ENCODE measurements at regions not wholly inside any gene's neighbourhood (a gene's known extent, or its start where the extent isn't known, plus 50 kb on each side); places are given as distances from the start of the nearest gene placed in this dataset.

DNA sequence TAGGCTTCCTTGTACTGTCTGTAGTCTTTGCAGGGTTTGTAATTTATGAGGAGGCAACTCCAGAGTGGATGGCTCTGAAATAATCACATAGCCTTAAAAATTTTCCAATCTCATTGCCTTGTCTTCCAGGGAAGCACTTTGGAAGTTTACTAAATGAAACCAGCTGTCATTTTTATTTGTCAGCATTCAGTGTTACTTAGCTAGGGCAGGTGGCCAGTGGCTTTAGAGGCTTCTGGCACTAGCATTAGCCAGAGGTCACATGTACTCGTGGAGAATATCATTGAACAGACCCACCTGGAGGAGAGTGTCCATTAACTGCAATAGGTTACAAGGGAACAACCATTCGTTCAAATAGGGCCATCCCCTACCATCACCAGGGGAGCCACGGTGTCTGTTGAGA, 160.3 kb upstream of the SLC28A3 start:
- no peak for DNase-seq (ENCODE audit: low read depth in 1 of 2, low spot score in 1 of 2)
- Histone ChIP-seq H3K27me3 (ENCODE audit: insufficient read depth, poor library complexity, severe bottlenecking) (no peaks in the 10 kb centered on the region), H3K27ac (replicated peaks) (no peak overlapping the region), H3K4me3 (replicated peaks; ENCODE audit: insufficient read depth, low read length) (no peak overlapping the region)
- TF ChIP-seq GABPA (IDR thresholded peaks at IDR 0.05; ENCODE audit: low read depth) = no peak
- no peak for TF ChIP-seq SPI1 (IDR thresholded peaks at IDR 0.05; ENCODE audit: borderline replicate concordance, low read depth)
- TF ChIP-seq, protein P1, sequence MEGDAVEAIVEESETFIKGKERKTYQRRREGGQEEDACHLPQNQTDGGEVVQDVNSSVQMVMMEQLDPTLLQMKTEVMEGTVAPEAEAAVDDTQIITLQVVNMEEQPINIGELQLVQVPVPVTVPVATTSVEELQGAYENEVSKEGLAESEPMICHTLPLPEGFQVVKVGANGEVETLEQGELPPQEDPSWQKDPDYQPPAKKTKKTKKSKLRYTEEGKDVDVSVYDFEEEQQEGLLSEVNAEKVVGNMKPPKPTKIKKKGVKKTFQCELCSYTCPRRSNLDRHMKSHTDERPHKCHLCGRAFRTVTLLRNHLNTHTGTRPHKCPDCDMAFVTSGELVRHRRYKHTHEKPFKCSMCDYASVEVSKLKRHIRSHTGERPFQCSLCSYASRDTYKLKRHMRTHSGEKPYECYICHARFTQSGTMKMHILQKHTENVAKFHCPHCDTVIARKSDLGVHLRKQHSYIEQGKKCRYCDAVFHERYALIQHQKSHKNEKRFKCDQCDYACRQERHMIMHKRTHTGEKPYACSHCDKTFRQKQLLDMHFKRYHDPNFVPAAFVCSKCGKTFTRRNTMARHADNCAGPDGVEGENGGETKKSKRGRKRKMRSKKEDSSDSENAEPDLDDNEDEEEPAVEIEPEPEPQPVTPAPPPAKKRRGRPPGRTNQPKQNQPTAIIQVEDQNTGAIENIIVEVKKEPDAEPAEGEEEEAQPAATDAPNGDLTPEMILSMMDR (IDR thresholded peaks at IDR 0.05; ENCODE audit: insufficient read depth, low read length) = no peak
- TF ChIP-seq, protein P2, sequence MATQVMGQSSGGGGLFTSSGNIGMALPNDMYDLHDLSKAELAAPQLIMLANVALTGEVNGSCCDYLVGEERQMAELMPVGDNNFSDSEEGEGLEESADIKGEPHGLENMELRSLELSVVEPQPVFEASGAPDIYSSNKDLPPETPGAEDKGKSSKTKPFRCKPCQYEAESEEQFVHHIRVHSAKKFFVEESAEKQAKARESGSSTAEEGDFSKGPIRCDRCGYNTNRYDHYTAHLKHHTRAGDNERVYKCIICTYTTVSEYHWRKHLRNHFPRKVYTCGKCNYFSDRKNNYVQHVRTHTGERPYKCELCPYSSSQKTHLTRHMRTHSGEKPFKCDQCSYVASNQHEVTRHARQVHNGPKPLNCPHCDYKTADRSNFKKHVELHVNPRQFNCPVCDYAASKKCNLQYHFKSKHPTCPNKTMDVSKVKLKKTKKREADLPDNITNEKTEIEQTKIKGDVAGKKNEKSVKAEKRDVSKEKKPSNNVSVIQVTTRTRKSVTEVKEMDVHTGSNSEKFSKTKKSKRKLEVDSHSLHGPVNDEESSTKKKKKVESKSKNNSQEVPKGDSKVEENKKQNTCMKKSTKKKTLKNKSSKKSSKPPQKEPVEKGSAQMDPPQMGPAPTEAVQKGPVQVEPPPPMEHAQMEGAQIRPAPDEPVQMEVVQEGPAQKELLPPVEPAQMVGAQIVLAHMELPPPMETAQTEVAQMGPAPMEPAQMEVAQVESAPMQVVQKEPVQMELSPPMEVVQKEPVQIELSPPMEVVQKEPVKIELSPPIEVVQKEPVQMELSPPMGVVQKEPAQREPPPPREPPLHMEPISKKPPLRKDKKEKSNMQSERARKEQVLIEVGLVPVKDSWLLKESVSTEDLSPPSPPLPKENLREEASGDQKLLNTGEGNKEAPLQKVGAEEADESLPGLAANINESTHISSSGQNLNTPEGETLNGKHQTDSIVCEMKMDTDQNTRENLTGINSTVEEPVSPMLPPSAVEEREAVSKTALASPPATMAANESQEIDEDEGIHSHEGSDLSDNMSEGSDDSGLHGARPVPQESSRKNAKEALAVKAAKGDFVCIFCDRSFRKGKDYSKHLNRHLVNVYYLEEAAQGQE (IDR thresholded peaks at IDR 0.05; ENCODE audit: insufficient replicate concordance, low read depth) = no peak
- no peak for TF ChIP-seq POLR2AphosphoS5 (IDR thresholded peaks at IDR 0.05; ENCODE audit: low read depth)

DNA sequence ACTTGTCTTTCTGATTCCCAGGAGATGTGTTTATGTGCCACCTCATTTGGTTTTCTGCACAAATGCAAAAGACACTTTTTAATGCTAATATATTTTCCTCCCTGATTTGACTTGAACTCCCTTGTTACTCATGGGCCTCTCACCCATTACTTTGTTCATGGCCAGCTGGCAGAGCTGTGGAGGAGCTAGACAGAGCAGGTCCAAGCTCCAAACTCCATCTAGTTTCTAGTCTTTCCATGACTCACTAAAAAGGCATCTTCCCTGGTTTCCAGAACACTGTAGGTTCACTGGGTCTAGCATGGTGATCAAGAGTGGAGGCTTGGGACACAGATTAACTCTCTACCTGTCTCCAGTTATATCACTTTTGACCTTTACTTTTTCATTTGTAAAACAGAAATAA, 161.0 kb upstream of the SLC28A3 start:
- Histone ChIP-seq H3K27me3 (ENCODE audit: insufficient read depth, poor library complexity, severe bottlenecking) (no peaks in the 10 kb centered on the region), H3K4me3 (replicated peaks; ENCODE audit: insufficient read depth, low read length) (no peak overlapping the region), H3K27ac (replicated peaks) (no peak overlapping the region)
- no peak for TF ChIP-seq GABPA (IDR thresholded peaks at IDR 0.05; ENCODE audit: low read depth)
- TF ChIP-seq, protein P1 (IDR thresholded peaks at IDR 0.05; ENCODE audit: insufficient read depth, low read length) = no peak
- no peak for TF ChIP-seq SPI1 (IDR thresholded peaks at IDR 0.05; ENCODE audit: borderline replicate concordance, low read depth)
- TF ChIP-seq, protein P2 (IDR thresholded peaks at IDR 0.05; ENCODE audit: insufficient replicate concordance, low read depth) = no peak
- TF ChIP-seq POLR2AphosphoS5 (IDR thresholded peaks at IDR 0.05; ENCODE audit: low read depth) = no peak
- no peak for DNase-seq (ENCODE audit: low read depth in 1 of 2, low spot score in 1 of 2)

DNA sequence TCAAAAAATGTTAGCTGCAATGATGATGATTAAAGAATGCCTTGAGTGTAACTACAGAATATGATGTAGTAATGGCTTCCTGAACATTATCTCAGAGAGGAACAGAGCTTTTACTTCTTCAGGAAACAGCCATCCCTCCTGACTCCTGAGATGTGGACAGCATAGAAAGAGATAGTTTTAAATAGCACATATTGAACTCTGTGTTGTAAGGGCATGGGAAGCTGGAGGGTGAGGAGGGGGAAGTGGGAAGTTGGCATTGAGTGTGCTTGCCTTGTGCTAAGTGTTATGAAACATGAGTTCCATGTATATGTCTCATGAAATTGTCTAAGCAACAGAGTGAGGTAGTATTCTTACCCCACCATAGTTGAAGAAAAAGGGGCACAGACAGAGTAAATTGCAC, 161.5 kb upstream of the SLC28A3 start:
- TF ChIP-seq SPI1 (IDR thresholded peaks at IDR 0.05; ENCODE audit: borderline replicate concordance, low read depth) = peak; percentile 16; the same call in 1 of the 2 replicates
- TF ChIP-seq, protein P1 (IDR thresholded peaks at IDR 0.05; ENCODE audit: insufficient read depth, low read length) = no peak
- H3K4me3 ChIP-seq (replicated peaks; ENCODE audit: insufficient read depth, low read length) = no peak overlapping the region
- DNase-seq (ENCODE audit: low read depth in 1 of 2, low spot score in 1 of 2) = peak; percentile 3 to 15
- H3K27me3 ChIP-seq (ENCODE audit: insufficient read depth, poor library complexity, severe bottlenecking) = no peaks in the 10 kb centered on the region
- no peak overlapping the region for H3K27ac ChIP-seq (replicated peaks)

DNA sequence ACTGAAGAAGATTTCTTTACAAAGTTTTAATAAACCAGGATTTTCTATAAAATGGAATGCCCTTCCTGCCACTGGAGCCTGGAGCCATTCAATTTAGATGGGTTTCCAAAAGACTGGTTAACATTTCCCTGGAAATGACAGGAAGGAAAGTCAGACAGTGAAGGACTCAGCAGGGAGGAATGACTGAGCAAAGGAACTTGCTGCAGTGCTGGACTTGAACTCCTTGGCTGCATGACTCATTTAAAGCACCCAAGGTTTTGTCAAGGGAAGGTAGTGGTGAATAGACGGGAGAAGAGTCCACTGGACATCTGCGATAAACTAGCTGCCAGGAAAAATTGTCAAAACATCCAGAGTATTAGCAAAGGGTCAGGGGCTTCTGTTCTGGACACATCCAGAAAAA, 163.8 kb upstream of the SLC28A3 start:
- no peak for DNase-seq (ENCODE audit: low read depth in 1 of 2, low spot score in 1 of 2)
- H3K27ac ChIP-seq (replicated peaks) = no peak overlapping the region
- TF ChIP-seq POLR2AphosphoS5 (IDR thresholded peaks at IDR 0.05; ENCODE audit: low read depth) = no peak
- TF ChIP-seq, protein P2 (IDR thresholded peaks at IDR 0.05; ENCODE audit: insufficient replicate concordance, low read depth) = no peak
- no peak for TF ChIP-seq GABPA (IDR thresholded peaks at IDR 0.05; ENCODE audit: low read depth)
- TF ChIP-seq, protein P1 (IDR thresholded peaks at IDR 0.05; ENCODE audit: insufficient read depth, low read length) = no peak
- no peak for TF ChIP-seq SPI1 (IDR thresholded peaks at IDR 0.05; ENCODE audit: borderline replicate concordance, low read depth)
- no peak overlapping the region for H3K4me3 ChIP-seq (replicated peaks; ENCODE audit: insufficient read depth, low read length)
- no peaks in the 10 kb centered on the region for H3K27me3 ChIP-seq (ENCODE audit: insufficient read depth, poor library complexity, severe bottlenecking)

Measured in HL-60 (cell line).